ENCODE measurements at regions not wholly inside any gene's neighbourhood (a gene's known extent, or its start where the extent isn't known, plus 50 kb on each side); places are given as distances from the start of the nearest gene placed in this dataset. TPM values are rescaled to one million over a fixed set of nuclear protein-coding genes. Genes with fewer than 3 reads are reported as not detected.

DNA sequence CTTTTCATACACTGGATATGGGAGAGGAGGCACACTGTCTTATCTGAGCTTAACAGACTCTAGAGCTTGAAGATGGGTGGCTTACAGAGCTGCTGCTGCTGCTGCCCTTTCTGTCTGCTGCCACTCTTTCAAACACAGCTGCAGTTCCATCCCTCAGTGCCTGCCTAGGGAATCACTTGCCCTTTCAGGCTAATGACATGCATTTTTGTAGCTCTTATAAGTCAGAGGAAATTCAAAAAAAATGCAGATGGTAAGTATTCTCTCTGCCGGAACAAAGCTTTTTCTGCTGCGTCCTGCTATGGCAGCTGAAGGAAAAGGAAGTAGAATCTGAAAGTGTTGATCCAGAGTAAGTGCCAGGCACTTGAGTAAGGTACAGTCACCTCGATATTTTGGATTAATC is 460.4 kb upstream of the DIAPH2 start:
- no peak for DNase-seq

GRCh38 chrX:96244955-96245354 is 439.7 kb upstream of the DIAPH2 start:
- DNase-seq = peak; percentile 29

- no peak for DNase-seq
Measured at GRCh38 chrX:96246436-96246835, 438.2 kb upstream of the DIAPH2 start.

Small RNA genes lying in the stretch of these regions (small RNA-seq; reads per million reads assigned to genes)
- gene AL022161.1 (ENCODE audit: low replicate concordance) = not detected
- gene RN7SL379P (ENCODE audit: low replicate concordance) = not detected
- gene RNA5SP510 (ENCODE audit: low replicate concordance) = not detected
- not detected for gene RPS29P28 (ENCODE audit: low replicate concordance)
